Natural killer cell (primary cell): ENCODE measurements at regions not wholly inside any gene's neighbourhood (a gene's known extent, or its start where the extent isn't known, plus 50 kb on each side); places are given as distances from the start of the nearest gene placed in this dataset.

ENCODE experiments used
- ATAC-seq, 3 donors: fragments of 150-1000 bp in 2 of 3; fragments of 200-7000 bp in 1 of 3; cut with Tn5 transposase; 1 replicate in 1 of 3; 2 replicates in 2 of 3; pipeline ENCODE4 v1.10.0; 2021; ENCODE audit warnings: mild to moderate bottlenecking in 2 of 3, moderate library complexity in 2 of 3
- DNase-seq, 2 donors: peaks; one replicate each; pipeline versions ENCODE4 v3.0.0 to v3.0.0-alpha.2; 2013 to 2021; ENCODE audit warnings: mixed read lengths in 1 of 2
- H3K27ac ChIP-seq: one replicate; pipeline ENCODE4 v1.5.1; 2013; ENCODE audit warnings: mild to moderate bottlenecking, low read length
- H3K27me3 ChIP-seq: one replicate; pipeline ENCODE4 v1.6.1; 2013; ENCODE audit warnings: low read length; ENCODE audit not compliant: control insufficient read depth, insufficient read depth
- H3K36me3 ChIP-seq: one replicate; pipeline ENCODE4 v1.6.1; 2013; ENCODE audit warnings: low read length; ENCODE audit not compliant: control insufficient read depth, insufficient read depth
- H3K4me1 ChIP-seq: one replicate; pipeline ENCODE4 v1.6.1; 2013; ENCODE audit warnings: low read length; ENCODE audit not compliant: control insufficient read depth, insufficient read depth
- H3K4me3 ChIP-seq: one replicate; pipeline ENCODE4 v1.5.1; 2013; ENCODE audit warnings: low read length
- H3K9me3 ChIP-seq: one replicate; pipeline ENCODE4 v1.6.1; 2013; ENCODE audit warnings: low read length; ENCODE audit not compliant: control insufficient read depth, insufficient read depth
- H3K27ac Mint-ChIP-seq, 2 donors: one replicate each; pipeline ENCODE4 v1.8.0; 2022; ENCODE audit warnings: mild to moderate bottlenecking in 2 of 2, mixed read lengths in 2 of 2, moderate library complexity in 1 of 2
- H3K27me3 Mint-ChIP-seq, 2 donors: one replicate each; pipeline ENCODE4 v1.8.0; 2022; ENCODE audit warnings: low read depth in 2 of 2, mixed read lengths in 2 of 2
- H3K36me3 Mint-ChIP-seq: one replicate; pipeline ENCODE4 v1.8.0; 2022; ENCODE audit warnings: mixed read lengths
- H3K4me1 Mint-ChIP-seq, 2 donors: one replicate each; pipeline ENCODE4 v1.8.0; 2022; ENCODE audit warnings: mixed read lengths in 2 of 2
- H3K4me3 Mint-ChIP-seq: one replicate; pipeline ENCODE4 v1.8.0; 2022; ENCODE audit warnings: mild to moderate bottlenecking, moderate library complexity, mixed read lengths
- H3K9me3 Mint-ChIP-seq, 2 donors: one replicate each; pipeline ENCODE4 v1.8.0; 2022; ENCODE audit warnings: mixed read lengths in 2 of 2
- WGBS: methylation state at CpG from one replicate; pipeline ENCODE4 v1.1.7; 2013; ENCODE audit warnings: missing lambda C conversion rate; ENCODE audit not compliant: insufficient coverage; 5-methylcytosine and 5-hydroxymethylcytosine counted together
- intact Hi-C: fragments of 100-400 bp; cut with micrococcal nuclease; formaldehyde crosslinking; loops from one replicate; pipeline ENCODE4 v1.14.2; 2022
- TF ChIP-seq, protein P1 (sequence below): fragments of 200-600 bp; IDR thresholded peaks from one replicate; pipeline ENCODE4 v1.8.0; 2022; ENCODE audit warnings: antibody characterized with exemption

DNA sequence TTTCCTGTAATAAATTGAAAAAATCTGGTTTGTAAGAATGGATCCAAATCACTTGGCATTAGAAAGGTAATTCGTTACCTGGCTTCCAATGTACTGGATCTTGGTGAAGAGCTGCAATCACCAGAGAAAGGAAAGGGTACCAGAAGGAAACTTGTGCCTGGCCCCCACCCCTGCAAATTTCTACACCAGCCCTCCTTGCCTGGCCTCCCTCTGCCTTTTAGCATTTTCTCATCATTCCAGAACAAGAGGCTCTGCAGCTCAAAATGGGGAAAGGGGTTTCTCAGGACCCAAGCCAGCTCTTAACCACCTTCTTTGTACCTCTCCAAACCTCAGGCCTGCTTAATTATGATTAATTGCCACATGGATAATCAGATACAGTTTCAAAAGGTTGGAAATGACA is 612.8 kb upstream of the MGMT start:
- H3K27me3 Mint-ChIP-seq = peaks cover 0 to 19% of the 10 kb centered on the region in 2 donors
- no peaks in the 10 kb centered on the region for H3K36me3 ChIP-seq
- H3K9me3 Mint-ChIP-seq = no peaks in the 10 kb centered on the region
- intact Hi-C loops = no loop called here
- no peaks in the 10 kb centered on the region for H3K36me3 Mint-ChIP-seq
- no peak overlapping the region for H3K27ac Mint-ChIP-seq
- H3K4me1 Mint-ChIP-seq = no peaks in the 10 kb centered on the region
- no peak for ATAC-seq
- no peaks in the 10 kb centered on the region for H3K27me3 ChIP-seq
- H3K9me3 ChIP-seq = no peaks in the 10 kb centered on the region
- no peak for DNase-seq
- H3K4me1 ChIP-seq = no peaks in the 10 kb centered on the region
- no peak overlapping the region for H3K4me3 ChIP-seq
- TF ChIP-seq, protein P1, sequence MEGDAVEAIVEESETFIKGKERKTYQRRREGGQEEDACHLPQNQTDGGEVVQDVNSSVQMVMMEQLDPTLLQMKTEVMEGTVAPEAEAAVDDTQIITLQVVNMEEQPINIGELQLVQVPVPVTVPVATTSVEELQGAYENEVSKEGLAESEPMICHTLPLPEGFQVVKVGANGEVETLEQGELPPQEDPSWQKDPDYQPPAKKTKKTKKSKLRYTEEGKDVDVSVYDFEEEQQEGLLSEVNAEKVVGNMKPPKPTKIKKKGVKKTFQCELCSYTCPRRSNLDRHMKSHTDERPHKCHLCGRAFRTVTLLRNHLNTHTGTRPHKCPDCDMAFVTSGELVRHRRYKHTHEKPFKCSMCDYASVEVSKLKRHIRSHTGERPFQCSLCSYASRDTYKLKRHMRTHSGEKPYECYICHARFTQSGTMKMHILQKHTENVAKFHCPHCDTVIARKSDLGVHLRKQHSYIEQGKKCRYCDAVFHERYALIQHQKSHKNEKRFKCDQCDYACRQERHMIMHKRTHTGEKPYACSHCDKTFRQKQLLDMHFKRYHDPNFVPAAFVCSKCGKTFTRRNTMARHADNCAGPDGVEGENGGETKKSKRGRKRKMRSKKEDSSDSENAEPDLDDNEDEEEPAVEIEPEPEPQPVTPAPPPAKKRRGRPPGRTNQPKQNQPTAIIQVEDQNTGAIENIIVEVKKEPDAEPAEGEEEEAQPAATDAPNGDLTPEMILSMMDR = no peak
- no peak overlapping the region for H3K4me3 Mint-ChIP-seq
- 63% methylated on average over 1 of the region's 1 CpG for WGBS
- H3K27ac ChIP-seq = no peak overlapping the region

DNA sequence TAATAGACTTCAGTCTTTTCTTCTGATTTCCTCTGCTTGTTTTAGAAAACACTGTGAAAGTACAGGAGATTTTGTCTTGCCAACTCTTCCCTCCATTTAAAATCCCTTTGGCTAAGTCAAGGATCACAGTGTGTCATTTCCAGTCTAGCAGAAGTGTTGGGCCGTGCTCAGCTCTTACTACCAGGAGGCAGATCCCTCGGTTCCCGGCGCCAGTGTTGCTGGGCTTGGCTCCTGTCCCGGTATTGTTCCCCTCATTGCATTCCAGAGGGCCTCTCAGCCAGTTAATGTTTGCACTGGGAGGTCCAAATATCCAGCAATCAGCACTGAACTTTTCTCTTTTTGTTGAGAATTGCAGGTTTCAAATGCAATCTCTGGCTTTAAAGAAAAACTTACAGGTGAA is 612.1 kb upstream of the MGMT start:
- Mint-ChIP-seq H3K9me3 (no peaks in the 10 kb centered on the region), H3K27me3 (peaks cover 0 to 19% of the 10 kb centered on the region in 2 donors), H3K4me3 (no peak overlapping the region), H3K36me3 (no peaks in the 10 kb centered on the region), H3K27ac (no peak overlapping the region), H3K4me1 (no peaks in the 10 kb centered on the region)
- DNase-seq (no peak), ATAC-seq (no peak)
- H3K9me3 ChIP-seq = no peaks in the 10 kb centered on the region
- H3K27ac ChIP-seq = no peak overlapping the region
- no peaks in the 10 kb centered on the region for H3K27me3 ChIP-seq
- 78% methylated on average over 5 of the region's 5 CpGs for WGBS
- intact Hi-C loops = no loop called here
- TF ChIP-seq, protein P1 = no peak
- H3K4me1 ChIP-seq = no peaks in the 10 kb centered on the region
- no peaks in the 10 kb centered on the region for H3K36me3 ChIP-seq
- no peak overlapping the region for H3K4me3 ChIP-seq

DNA sequence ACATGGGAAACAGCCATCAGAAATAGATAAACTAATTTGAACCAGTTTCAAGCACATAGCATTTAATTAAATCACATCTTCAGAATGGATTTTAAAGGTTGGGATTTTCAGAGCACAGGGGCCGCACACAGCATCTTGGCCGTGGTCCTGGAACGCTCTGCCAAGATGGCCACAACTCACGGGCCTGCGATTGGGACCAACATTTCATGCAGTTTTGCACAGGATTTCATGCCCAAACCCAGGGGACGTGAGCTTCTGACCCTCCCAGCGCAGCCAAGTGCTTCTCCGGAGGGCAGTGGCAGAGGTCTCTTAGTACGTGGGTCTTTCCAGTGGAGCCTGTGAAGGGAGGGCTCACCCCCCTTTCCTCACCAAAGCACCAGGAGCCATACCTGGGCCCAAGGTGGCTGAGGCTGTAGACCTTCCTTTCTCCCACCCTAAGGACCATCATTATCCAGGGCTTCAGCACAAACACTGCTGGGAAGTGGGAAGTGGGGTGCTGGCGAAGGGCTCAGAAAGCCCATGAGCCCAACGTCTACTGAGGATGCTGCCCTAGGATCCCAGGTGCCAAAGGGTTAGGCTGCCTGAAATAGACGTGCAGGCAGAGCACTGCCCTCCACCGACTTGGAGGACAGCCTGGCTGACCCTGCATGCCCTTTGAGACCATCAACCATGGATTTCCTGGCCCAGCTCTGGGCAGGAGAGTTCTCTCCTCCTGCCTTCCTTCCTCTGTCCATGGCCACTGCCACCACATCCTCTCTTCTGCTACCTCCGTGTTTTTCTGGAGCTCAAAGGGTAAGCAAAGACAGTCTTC is 611.2 kb upstream of the MGMT start:
- Histone ChIP-seq H3K27me3 (no peaks in the 10 kb centered on the region), H3K9me3 (no peaks in the 10 kb centered on the region), H3K27ac (no peak overlapping the region), H3K36me3 (no peaks in the 10 kb centered on the region), H3K4me3 (no peak overlapping the region), H3K4me1 (no peaks in the 10 kb centered on the region)
- H3K27me3 Mint-ChIP-seq = peaks cover under 1 to 12% of the 10 kb centered on the region in 2 donors
- DNase-seq = no peak
- intact Hi-C loops = no loop called here
- H3K4me1 Mint-ChIP-seq = no peaks in the 10 kb centered on the region
- no peak for ATAC-seq
- TF ChIP-seq, protein P1 = no peak
- H3K9me3 Mint-ChIP-seq = no peaks in the 10 kb centered on the region
- no peak overlapping the region for H3K27ac Mint-ChIP-seq
- H3K36me3 Mint-ChIP-seq = no peaks in the 10 kb centered on the region
- H3K4me3 Mint-ChIP-seq = no peak overlapping the region
- WGBS = 79% methylated on average over 13 of the region's 14 CpGs
